IMR-90 (cell line): ENCODE measurements at regions not wholly inside any gene's neighbourhood (a gene's known extent, or its start where the extent isn't known, plus 50 kb on each side); places are given as distances from the start of the nearest gene placed in this dataset.

ENCODE experiments used
- ATAC-seq: fragments of 200-7000 bp; cut with Tn5 transposase; 2 replicates; pipeline ENCODE4 v1.9.1; 2020; ENCODE audit warnings: low read depth, mild to moderate bottlenecking, moderate library complexity
- BruUV-seq: library from RNA; stranded (reverse); fragments of 400-500 nt; replicated peaks from 2 replicates; lab custom pipeline; 2021; lab: Mats Ljungman, UMichigan
- CTCF ChIA-PET: fragments of 300-600 bp; formaldehyde crosslinking; extraction: SDS; loops from one replicate; lab custom pipeline; 2021; ENCODE audit warnings: antibody characterized with exemption; lab: Yijun Ruan, JAX
- POLR2A ChIA-PET: fragments of 300-600 bp; sonication (Branson Sonifier 250); formaldehyde crosslinking; loops from one replicate; lab custom pipeline; 2022; ENCODE audit warnings: antibody characterized with exemption; ENCODE audit not compliant: unreplicated experiment; lab: Charles Lee
- DNase-seq: peaks from one replicate; pipeline ENCODE4 v3.0.0; 2013
- H2AFZ ChIP-seq: replicated peaks from 2 replicates; pipeline ENCODE3; 2013; ENCODE audit warnings: low read length, mild to moderate bottlenecking; ENCODE audit not compliant: poor library complexity
- H2AK5ac ChIP-seq: 2 replicates; pipeline ENCODE4 v1.6.1; 2013; ENCODE audit warnings: low read depth, low read length, inconsistent platforms
- H2AK9ac ChIP-seq: replicated peaks from 2 replicates; pipeline ENCODE3; 2013; ENCODE audit warnings: mild to moderate bottlenecking, low read depth, low read length, moderate library complexity; ENCODE audit not compliant: poor library complexity
- H2BK120ac ChIP-seq: 2 replicates; pipeline ENCODE4 v1.6.1; 2013; ENCODE audit warnings: low read depth, low read length, inconsistent platforms
- H2BK15ac ChIP-seq: 3 replicates; pipeline ENCODE4 v1.6.1; 2013; ENCODE audit warnings: low read depth, low read length, inconsistent platforms
- H2BK20ac ChIP-seq: 2 replicates; pipeline ENCODE4 v1.6.1; 2013; ENCODE audit warnings: low read depth, mild to moderate bottlenecking, inconsistent platforms, low read length, moderate library complexity
- H2BK5ac ChIP-seq: 2 replicates; pipeline ENCODE4 v1.6.1; 2013; ENCODE audit warnings: mild to moderate bottlenecking, low read depth, low read length, inconsistent platforms; ENCODE audit not compliant: poor library complexity, severe bottlenecking
- H3K14ac ChIP-seq: replicated peaks from 2 replicates; pipeline ENCODE4 v1.6.1; 2013; ENCODE audit warnings: low read depth, low read length, inconsistent platforms
- H3K18ac ChIP-seq: 2 replicates; pipeline ENCODE4 v1.6.1; 2013; ENCODE audit warnings: low read depth, low read length, control low read depth
- H3K23ac ChIP-seq: 2 replicates; pipeline ENCODE4 v1.6.1; 2013; ENCODE audit warnings: low read depth, low read length, inconsistent platforms
- H3K27ac ChIP-seq: 2 replicates; pipeline ENCODE4 v1.5.1; 2013; ENCODE audit warnings: mild to moderate bottlenecking, control low read depth, low read length; ENCODE audit not compliant: insufficient read depth
- H3K27me3 ChIP-seq: 2 replicates; pipeline ENCODE4 v1.6.1; 2013; ENCODE audit warnings: low read length; ENCODE audit not compliant: control insufficient read depth, insufficient read depth
- H3K36me3 ChIP-seq: 2 replicates; pipeline ENCODE4 v1.6.1; 2013; ENCODE audit warnings: low read length, mixed read lengths; ENCODE audit not compliant: control insufficient read depth, insufficient read depth
- H3K4ac ChIP-seq: 2 replicates; pipeline ENCODE4 v1.6.1; 2013; ENCODE audit warnings: low read depth, low read length, inconsistent platforms
- H3K4me1 ChIP-seq: 2 replicates; pipeline ENCODE4 v1.6.1; 2013; ENCODE audit warnings: low read length, mixed read lengths; ENCODE audit not compliant: control insufficient read depth, insufficient read depth
- H3K4me2 ChIP-seq: 2 replicates; pipeline ENCODE4 v1.6.1; 2013; ENCODE audit warnings: low read depth, mild to moderate bottlenecking, control low read depth, low read length, moderate library complexity
- H3K4me3 ChIP-seq: 2 replicates; pipeline ENCODE4 v1.5.1; 2013; ENCODE audit warnings: low read depth, mild to moderate bottlenecking, control low read depth, low read length, moderate library complexity; ENCODE audit not compliant: insufficient read depth
- H3K56ac ChIP-seq: 2 replicates; pipeline ENCODE4 v1.6.1; 2013; ENCODE audit warnings: low read length, inconsistent platforms; ENCODE audit not compliant: insufficient read depth; ENCODE audit errors: extremely low read depth
- H3K79me1 ChIP-seq, 2 experiments: 2 replicates each; pipeline ENCODE4 v1.6.1; 2013; ENCODE audit warnings: low read length in 2 of 2, inconsistent platforms in 1 of 2, low read depth in 1 of 2
- H3K9ac ChIP-seq: 2 replicates; pipeline ENCODE4 v1.6.1; 2013; ENCODE audit warnings: low read depth, low read length, control low read depth
- H3K9me1 ChIP-seq: 2 replicates; pipeline ENCODE4 v1.6.1; 2013; ENCODE audit warnings: low read length, inconsistent platforms; ENCODE audit not compliant: insufficient read depth
- H3K9me3 ChIP-seq: 2 replicates; pipeline ENCODE4 v1.6.1; 2013; ENCODE audit warnings: low read length; ENCODE audit not compliant: control insufficient read depth, insufficient read depth
- H4K20me1 ChIP-seq: 2 replicates; pipeline ENCODE4 v1.6.1; 2013; ENCODE audit warnings: low read length, inconsistent platforms; ENCODE audit not compliant: insufficient read depth
- H4K5ac ChIP-seq: 2 replicates; pipeline ENCODE4 v1.6.1; 2013; ENCODE audit warnings: mild to moderate bottlenecking, low read depth, low read length, control low read depth
- H4K8ac ChIP-seq, 2 experiments: 2 replicates each; pipeline ENCODE4 v1.6.1; 2013; ENCODE audit warnings: low read depth in 2 of 2, low read length in 2 of 2, control low read depth in 1 of 2, inconsistent platforms in 1 of 2
- H4K91ac ChIP-seq: 2 replicates; pipeline ENCODE4 v1.6.1; 2013; ENCODE audit warnings: low read depth, low read length, inconsistent platforms; ENCODE audit not compliant: insufficient read depth
- CTCF ChIP-seq: conservative IDR thresholded peaks from 2 replicates; pipeline ENCODE4 v1.5.1; 2012; ENCODE audit warnings: mild to moderate bottlenecking, low read depth, low read length, improper control_type of control experiment
- FOS ChIP-seq: fragments of 150-350 bp; IDR thresholded peaks from 2 replicates; pipeline ENCODE4 v1.6.1; 2016; ENCODE audit warnings: low read depth, low read length
- NFE2L2 ChIP-seq: fragments of 150-350 bp; IDR thresholded peaks from 2 replicates; pipeline ENCODE4 v1.6.1; 2016; ENCODE audit warnings: low read depth, mild to moderate bottlenecking, low read length
- RFX5 ChIP-seq: IDR thresholded peaks from 2 replicates; pipeline ENCODE4 v1.8.0; 2012; ENCODE audit warnings: low read depth, mild to moderate bottlenecking, low read length, moderate library complexity
- WGBS, 2 experiments: methylation state at CpG; one replicate each; pipeline versions ENCODE4 v1.1.5 to v1.1.7; 2013; ENCODE audit warnings: missing lambda C conversion rate in 2 of 2; ENCODE audit not compliant: insufficient read length in 1 of 2; ENCODE audit errors: extremely low coverage in 2 of 2; 5-methylcytosine and 5-hydroxymethylcytosine counted together
- dilution Hi-C: fragments of 300-500 bp; cut with HindIII; formaldehyde crosslinking; loops from one replicate; pipeline ENCODE4 v1.14.3; 2018; ENCODE audit warnings: low sequenced_read_pairs; ENCODE audit not compliant: unreplicated experiment
- in situ Hi-C: fragments of 300-500 bp; cut with MboI; formaldehyde crosslinking; loops from 3 replicates; pipeline ENCODE4 v1.14.3; 2019; ENCODE audit warnings: low sequenced_read_pairs, inconsistent platforms, mixed read lengths
- intact Hi-C: fragments of 100-400 bp; cut with micrococcal nuclease; formaldehyde crosslinking; loops from 2 replicates; pipeline ENCODE4 v1.10.0; 2022
- TF ChIP-seq, protein P1 (sequence below): fragments of 150-350 bp; IDR thresholded peaks from 2 replicates; pipeline ENCODE4 v1.6.1; 2016; ENCODE audit warnings: low read depth, mild to moderate bottlenecking, low read length, moderate library complexity, borderline replicate concordance

DNA sequence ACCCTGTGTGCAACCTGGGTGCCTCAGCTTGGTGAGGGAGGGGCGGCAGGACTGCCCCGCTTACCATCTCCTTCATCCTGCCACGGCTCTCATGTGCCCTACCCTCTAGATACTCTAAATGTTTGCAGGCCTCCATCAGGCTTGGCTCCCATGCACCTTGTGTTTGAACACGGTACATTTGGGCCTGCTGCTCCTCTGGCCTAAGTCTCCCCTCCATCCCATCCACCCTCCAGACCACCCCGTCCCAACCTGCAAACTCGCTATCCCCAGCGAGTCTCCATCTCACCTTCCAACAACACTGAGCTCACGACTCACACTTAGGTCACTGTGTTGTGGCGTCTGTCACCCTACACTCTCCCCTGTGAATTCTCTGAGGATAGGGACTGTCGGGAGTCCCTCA lies 274.2 kb downstream of the TEX29 start:
- H4K8ac ChIP-seq: no peak overlapping the region
- no peak overlapping the region for H3K4me2 ChIP-seq
- H3K4me3 ChIP-seq: no peak overlapping the region
- H2AFZ ChIP-seq: no peak overlapping the region
- BruUV-seq: no TSS peak
- H3K9me3 ChIP-seq: peaks cover 44% of the 10 kb centered on the region
- ChIA-PET POLR2A (no interaction called here), CTCF (no interaction called here)
- DNase-seq (no peak), ATAC-seq (no peak)
- no peak overlapping the region for H4K5ac ChIP-seq
- H3K56ac ChIP-seq: no peak overlapping the region
- no peak for TF ChIP-seq CTCF
- TF ChIP-seq, protein P1, sequence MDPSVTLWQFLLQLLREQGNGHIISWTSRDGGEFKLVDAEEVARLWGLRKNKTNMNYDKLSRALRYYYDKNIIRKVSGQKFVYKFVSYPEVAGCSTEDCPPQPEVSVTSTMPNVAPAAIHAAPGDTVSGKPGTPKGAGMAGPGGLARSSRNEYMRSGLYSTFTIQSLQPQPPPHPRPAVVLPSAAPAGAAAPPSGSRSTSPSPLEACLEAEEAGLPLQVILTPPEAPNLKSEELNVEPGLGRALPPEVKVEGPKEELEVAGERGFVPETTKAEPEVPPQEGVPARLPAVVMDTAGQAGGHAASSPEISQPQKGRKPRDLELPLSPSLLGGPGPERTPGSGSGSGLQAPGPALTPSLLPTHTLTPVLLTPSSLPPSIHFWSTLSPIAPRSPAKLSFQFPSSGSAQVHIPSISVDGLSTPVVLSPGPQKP: no peak
- no peak for TF ChIP-seq NFE2L2
- no peak for TF ChIP-seq FOS
- TF ChIP-seq RFX5: no peak
- H3K9me1 ChIP-seq: no peaks in the 10 kb centered on the region
- 80% methylated on average over 2 of the region's 10 CpGs; no CpG with 5 or more reads in 1 of the 2 experiments for WGBS, 2 experiments
- H3K27ac ChIP-seq: no peak overlapping the region
- H3K14ac ChIP-seq: no peak overlapping the region
- intact Hi-C loops (no loop called here), in situ Hi-C loops (no loop called here), dilution Hi-C loops (no loop called here)
- no peaks in the 10 kb centered on the region for H3K79me1 ChIP-seq
- H3K36me3 ChIP-seq: no peaks in the 10 kb centered on the region
- no peak overlapping the region for H2AK9ac ChIP-seq
- no peak overlapping the region for H2AK5ac ChIP-seq
- H2BK15ac ChIP-seq: no peak overlapping the region
- no peak overlapping the region for H2BK120ac ChIP-seq
- no peak overlapping the region for H3K4ac ChIP-seq
- H3K9ac ChIP-seq: no peak overlapping the region
- no peak overlapping the region for H3K18ac ChIP-seq
- H4K20me1 ChIP-seq: no peaks in the 10 kb centered on the region
- no peaks in the 10 kb centered on the region for H3K27me3 ChIP-seq
- H2BK20ac ChIP-seq: no peak overlapping the region
- no peak overlapping the region for H4K91ac ChIP-seq
- no peak overlapping the region for H2BK5ac ChIP-seq
- no peaks in the 10 kb centered on the region for H3K4me1 ChIP-seq
- H3K23ac ChIP-seq: no peak overlapping the region
